ENCODE measurements at regions not wholly inside any gene's neighbourhood (a gene's known extent, or its start where the extent isn't known, plus 50 kb on each side); places are given as distances from the start of the nearest gene placed in this dataset.

GRCh38 chr2:161103451-161103831, 56.8 kb upstream of the TANK start:
- Mint-ChIP-seq H3K27ac (no peak overlapping the region), H3K4me1 (ENCODE audit: low read depth) (peaks cover 4% of the 10 kb centered on the region), H3K9me3 (ENCODE audit: low read depth) (peaks cover 2% of the 10 kb centered on the region), H3K36me3 (ENCODE audit: insufficient read depth) (peaks cover 2% of the 10 kb centered on the region), H3K4me3 (ENCODE audit: low read depth) (no peak overlapping the region), H3K27me3 (no peaks in the 10 kb centered on the region)
- DNase-seq (ENCODE audit: low spot score, unreplicated experiment), result no peak
- TF ChIP-seq, protein P1, sequence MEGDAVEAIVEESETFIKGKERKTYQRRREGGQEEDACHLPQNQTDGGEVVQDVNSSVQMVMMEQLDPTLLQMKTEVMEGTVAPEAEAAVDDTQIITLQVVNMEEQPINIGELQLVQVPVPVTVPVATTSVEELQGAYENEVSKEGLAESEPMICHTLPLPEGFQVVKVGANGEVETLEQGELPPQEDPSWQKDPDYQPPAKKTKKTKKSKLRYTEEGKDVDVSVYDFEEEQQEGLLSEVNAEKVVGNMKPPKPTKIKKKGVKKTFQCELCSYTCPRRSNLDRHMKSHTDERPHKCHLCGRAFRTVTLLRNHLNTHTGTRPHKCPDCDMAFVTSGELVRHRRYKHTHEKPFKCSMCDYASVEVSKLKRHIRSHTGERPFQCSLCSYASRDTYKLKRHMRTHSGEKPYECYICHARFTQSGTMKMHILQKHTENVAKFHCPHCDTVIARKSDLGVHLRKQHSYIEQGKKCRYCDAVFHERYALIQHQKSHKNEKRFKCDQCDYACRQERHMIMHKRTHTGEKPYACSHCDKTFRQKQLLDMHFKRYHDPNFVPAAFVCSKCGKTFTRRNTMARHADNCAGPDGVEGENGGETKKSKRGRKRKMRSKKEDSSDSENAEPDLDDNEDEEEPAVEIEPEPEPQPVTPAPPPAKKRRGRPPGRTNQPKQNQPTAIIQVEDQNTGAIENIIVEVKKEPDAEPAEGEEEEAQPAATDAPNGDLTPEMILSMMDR (IDR thresholded peaks at IDR 0.05; ENCODE audit: unreplicated experiment), result no peak

DNA sequence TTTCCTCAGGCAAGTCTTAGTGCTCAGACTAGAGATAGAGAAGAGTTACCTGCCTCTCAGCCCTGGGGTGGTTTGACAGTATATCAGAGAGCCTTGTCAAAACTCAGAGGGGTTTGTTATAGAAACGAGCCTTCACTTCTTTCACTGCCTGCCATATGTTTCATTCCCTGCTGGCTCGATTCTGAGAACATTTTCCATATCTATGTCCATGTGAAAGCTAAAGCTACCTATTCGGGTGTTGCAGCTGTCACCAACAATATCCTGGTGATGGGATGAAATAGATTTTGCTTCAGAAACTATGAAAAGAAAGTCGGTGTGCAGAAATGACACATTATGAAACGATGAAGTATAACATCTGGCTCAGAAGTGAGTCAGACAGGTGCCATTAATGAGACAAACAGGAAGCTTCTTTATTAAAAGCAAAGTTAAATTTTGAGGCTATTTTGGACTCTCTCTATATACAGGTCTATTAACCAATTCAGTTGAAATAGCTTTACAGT, 56.1 kb upstream of the TANK start:
- Mint-ChIP-seq H3K36me3 (ENCODE audit: insufficient read depth) (no peaks in the 10 kb centered on the region), H3K27me3 (no peaks in the 10 kb centered on the region), H3K9me3 (ENCODE audit: low read depth) (no peaks in the 10 kb centered on the region), H3K4me1 (ENCODE audit: low read depth) (peaks cover 4% of the 10 kb centered on the region), H3K27ac (no peak overlapping the region), H3K4me3 (ENCODE audit: low read depth) (no peak overlapping the region)
- no peak for DNase-seq (ENCODE audit: low spot score, unreplicated experiment)
- TF ChIP-seq, protein P1 (IDR thresholded peaks at IDR 0.05; ENCODE audit: unreplicated experiment), result no peak

DNA sequence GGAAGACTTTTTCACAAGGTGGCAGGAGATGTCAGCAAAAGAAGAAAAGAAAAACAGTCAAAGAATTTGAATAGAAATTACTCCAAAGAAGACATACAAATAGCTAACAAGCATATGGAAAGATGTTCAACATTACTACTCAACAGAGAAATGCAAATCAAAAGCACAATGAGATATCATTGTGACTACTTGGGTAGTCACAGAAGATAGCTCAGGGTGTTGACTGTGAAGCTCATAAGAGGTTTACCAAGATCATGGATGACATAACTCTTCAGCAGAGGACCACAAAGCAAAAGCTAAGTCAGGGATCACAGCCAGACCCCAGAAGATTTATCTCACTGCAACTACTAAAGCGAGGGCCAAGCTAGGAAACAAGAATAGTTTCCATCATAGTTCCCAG, 53.0 kb upstream of the TANK start:
- Mint-ChIP-seq H3K4me3 (ENCODE audit: low read depth) (no peak overlapping the region), H3K4me1 (ENCODE audit: low read depth) (peaks cover 4% of the 10 kb centered on the region), H3K9me3 (ENCODE audit: low read depth) (no peaks in the 10 kb centered on the region), H3K36me3 (ENCODE audit: insufficient read depth) (no peaks in the 10 kb centered on the region), H3K27ac (no peak overlapping the region), H3K27me3 (no peaks in the 10 kb centered on the region)
- DNase-seq (ENCODE audit: low spot score, unreplicated experiment), result no peak
- TF ChIP-seq, protein P1 (IDR thresholded peaks at IDR 0.05; ENCODE audit: unreplicated experiment), result no peak
